HG03575 (cell line): ENCODE measurements at regions not wholly inside any gene's neighbourhood (a gene's known extent, or its start where the extent isn't known, plus 50 kb on each side); places are given as distances from the start of the nearest gene placed in this dataset.
"Not testable (repeated sequence)": the region's sequence is repeated elsewhere in the genome, so short reads cannot be mapped to it uniquely, and the experiment has no call there.

Experiments
- ATAC-seq: cut with Tn5 transposase; IDR thresholded peaks from one replicate; pipeline ENCODE4 v1.9.1; 2021; ENCODE audit not compliant: unreplicated experiment, insufficient number of reproducible peaks, low FRiP score; ENCODE audit errors: extremely low read depth

GRCh38 chr6:21739838-21740237 is 146.3 kb downstream of the SOX4 start:
- no peak for ATAC-seq

GRCh38 chr6:21740376-21741124 is 147.0 kb downstream of the SOX4 start:
- ATAC-seq, result no peak

GRCh38 chr6:21741221-21742109 is 147.9 kb downstream of the SOX4 start:
- no peak for ATAC-seq

- ATAC-seq, result no peak
Observed at GRCh38 chr6:21742238-21742660, 148.7 kb downstream of the SOX4 start.

- no peak for ATAC-seq
Observed at GRCh38 chr6:21744331-21744730, 150.8 kb downstream of the SOX4 start.

- ATAC-seq, result no peak
Observed at GRCh38 chr6:21745543-21746337, 152.2 kb downstream of the SOX4 start.

- ATAC-seq, result no peak
Observed at GRCh38 chr6:21747441-21747840, 153.9 kb downstream of the SOX4 start.

- ATAC-seq, result no peak
Observed at GRCh38 chr6:21748343-21749056, 154.9 kb downstream of the SOX4 start.

GRCh38 chr6:21749754-21750153 is 156.2 kb downstream of the SOX4 start:
- no peak for ATAC-seq

- ATAC-seq, result no peak
Observed at GRCh38 chr6:21750575-21750974, 157.0 kb downstream of the SOX4 start.

GRCh38 chr6:21751608-21752007 is 158.1 kb downstream of the SOX4 start:
- no peak for ATAC-seq

GRCh38 chr6:21752054-21752811 is 158.7 kb downstream of the SOX4 start:
- ATAC-seq, result no peak

- ATAC-seq, result no peak
Observed at GRCh38 chr6:21753241-21754108, 159.9 kb downstream of the SOX4 start.

- ATAC-seq, result no peak
Observed at GRCh38 chr6:21754891-21755290, 161.3 kb downstream of the SOX4 start.

- no peak for ATAC-seq
Observed at GRCh38 chr6:21756487-21756886, 162.9 kb downstream of the SOX4 start.

- not testable (repeated sequence) for ATAC-seq
Observed at GRCh38 chr6:21757392-21757791, 163.8 kb downstream of the SOX4 start.

GRCh38 chr6:21759721-21760120 is 166.2 kb downstream of the SOX4 start:
- ATAC-seq, result no peak
